ENCODE measurements at regions not wholly inside any gene's neighbourhood (a gene's known extent, or its start where the extent isn't known, plus 50 kb on each side); places are given as distances from the start of the nearest gene placed in this dataset.
A peak's percentile ranks its signal among the peaks of the same experiment; 100 is the strongest.

DNA sequence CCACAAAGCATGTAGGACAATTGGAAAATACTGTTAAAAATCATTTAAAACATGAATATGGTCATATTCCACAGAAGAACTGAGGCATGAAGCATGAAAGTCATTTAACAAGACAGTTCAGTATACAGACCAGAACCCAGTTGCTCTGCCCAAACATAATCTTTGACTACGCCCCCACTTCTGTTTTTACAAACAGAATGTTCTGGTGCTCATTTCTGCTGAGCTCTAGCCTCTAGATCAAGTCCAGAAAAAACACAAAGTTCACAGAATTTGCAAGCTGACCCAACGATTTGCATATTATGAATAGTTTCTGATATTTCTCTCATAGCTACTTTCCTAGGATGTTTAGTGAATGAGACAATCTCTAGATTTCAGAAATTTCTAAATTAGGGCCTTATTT is 424.9 kb downstream of the PID1 start:
- Histone ChIP-seq H3K9me3 (ENCODE audit: control insufficient read depth in 4 of 4, low read length in 3 of 4) (no peaks in the 10 kb centered on the region), H3K4me3 (ENCODE audit: low read depth in 1 of 3, low read length in 3 of 3) (no peak overlapping the region), H3K4me1 (ENCODE audit: control insufficient read depth in 4 of 4, insufficient read depth in 4 of 4, low read length in 3 of 4) (peaks cover 2 to 30% (median 11%) of the 10 kb centered on the region in 4 donors), H3K27ac (ENCODE audit: low read depth in 1 of 2, low read length in 2 of 2) (peak overlapping the region in 1 of 2 donors; percentile 19), H3K27me3 (ENCODE audit: control insufficient read depth in 4 of 4, insufficient read depth in 4 of 4, low read length in 3 of 4) (no peaks in the 10 kb centered on the region), H3K9ac (ENCODE audit: low read depth in 1 of 2, low read length in 2 of 2) (no peak overlapping the region), H3K36me3 (ENCODE audit: control insufficient read depth in 4 of 4, insufficient read depth in 3 of 4, low read depth in 1 of 4, low read length in 3 of 4) (no peaks in the 10 kb centered on the region)
- DNase-seq (ENCODE audit: low spot score) = no peak
- 19% methylated on average over 2 of the region's 2 CpGs for WGBS
- peak in 1 of 2 donors; percentile 62 for TF ChIP-seq RXRA (IDR thresholded peaks at IDR 0.05)
- TF ChIP-seq SP1 (IDR thresholded peaks at IDR 0.05) = peak; percentile 24
- TF ChIP-seq HNF4G (IDR thresholded peaks at IDR 0.05) = no peak
- no peak for TF ChIP-seq TAF1 (conservative IDR thresholded peaks at IDR 0.05)
- TF ChIP-seq, protein P1, sequence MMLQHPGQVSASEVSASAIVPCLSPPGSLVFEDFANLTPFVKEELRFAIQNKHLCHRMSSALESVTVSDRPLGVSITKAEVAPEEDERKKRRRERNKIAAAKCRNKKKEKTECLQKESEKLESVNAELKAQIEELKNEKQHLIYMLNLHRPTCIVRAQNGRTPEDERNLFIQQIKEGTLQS (IDR thresholded peaks at IDR 0.05) = no peak
- TF ChIP-seq EGR1 (IDR thresholded peaks at IDR 0.05; ENCODE audit: low read depth in 2 of 2) = peak in 1 of 2 donors; percentile 74
- no peak for TF ChIP-seq YY1 (IDR thresholded peaks at IDR 0.05)
- no peak for TF ChIP-seq JUND (IDR thresholded peaks at IDR 0.05)
- TF ChIP-seq, protein P2, sequence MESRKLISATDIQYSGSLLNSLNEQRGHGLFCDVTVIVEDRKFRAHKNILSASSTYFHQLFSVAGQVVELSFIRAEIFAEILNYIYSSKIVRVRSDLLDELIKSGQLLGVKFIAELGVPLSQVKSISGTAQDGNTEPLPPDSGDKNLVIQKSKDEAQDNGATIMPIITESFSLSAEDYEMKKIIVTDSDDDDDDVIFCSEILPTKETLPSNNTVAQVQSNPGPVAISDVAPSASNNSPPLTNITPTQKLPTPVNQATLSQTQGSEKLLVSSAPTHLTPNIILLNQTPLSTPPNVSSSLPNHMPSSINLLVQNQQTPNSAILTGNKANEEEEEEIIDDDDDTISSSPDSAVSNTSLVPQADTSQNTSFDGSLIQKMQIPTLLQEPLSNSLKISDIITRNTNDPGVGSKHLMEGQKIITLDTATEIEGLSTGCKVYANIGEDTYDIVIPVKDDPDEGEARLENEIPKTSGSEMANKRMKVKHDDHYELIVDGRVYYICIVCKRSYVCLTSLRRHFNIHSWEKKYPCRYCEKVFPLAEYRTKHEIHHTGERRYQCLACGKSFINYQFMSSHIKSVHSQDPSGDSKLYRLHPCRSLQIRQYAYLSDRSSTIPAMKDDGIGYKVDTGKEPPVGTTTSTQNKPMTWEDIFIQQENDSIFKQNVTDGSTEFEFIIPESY (IDR thresholded peaks at IDR 0.05) = no peak
- no peak for TF ChIP-seq NR2F2 (IDR thresholded peaks at IDR 0.05)
- TF ChIP-seq MAX (IDR thresholded peaks at IDR 0.05) = peak; percentile 43
- TF ChIP-seq FOXA1 (IDR thresholded peaks at IDR 0.05) = no peak
- peak; percentile 19 to 35 for TF ChIP-seq RAD21 (IDR thresholded peaks at IDR 0.05)
- TF ChIP-seq, protein P3, sequence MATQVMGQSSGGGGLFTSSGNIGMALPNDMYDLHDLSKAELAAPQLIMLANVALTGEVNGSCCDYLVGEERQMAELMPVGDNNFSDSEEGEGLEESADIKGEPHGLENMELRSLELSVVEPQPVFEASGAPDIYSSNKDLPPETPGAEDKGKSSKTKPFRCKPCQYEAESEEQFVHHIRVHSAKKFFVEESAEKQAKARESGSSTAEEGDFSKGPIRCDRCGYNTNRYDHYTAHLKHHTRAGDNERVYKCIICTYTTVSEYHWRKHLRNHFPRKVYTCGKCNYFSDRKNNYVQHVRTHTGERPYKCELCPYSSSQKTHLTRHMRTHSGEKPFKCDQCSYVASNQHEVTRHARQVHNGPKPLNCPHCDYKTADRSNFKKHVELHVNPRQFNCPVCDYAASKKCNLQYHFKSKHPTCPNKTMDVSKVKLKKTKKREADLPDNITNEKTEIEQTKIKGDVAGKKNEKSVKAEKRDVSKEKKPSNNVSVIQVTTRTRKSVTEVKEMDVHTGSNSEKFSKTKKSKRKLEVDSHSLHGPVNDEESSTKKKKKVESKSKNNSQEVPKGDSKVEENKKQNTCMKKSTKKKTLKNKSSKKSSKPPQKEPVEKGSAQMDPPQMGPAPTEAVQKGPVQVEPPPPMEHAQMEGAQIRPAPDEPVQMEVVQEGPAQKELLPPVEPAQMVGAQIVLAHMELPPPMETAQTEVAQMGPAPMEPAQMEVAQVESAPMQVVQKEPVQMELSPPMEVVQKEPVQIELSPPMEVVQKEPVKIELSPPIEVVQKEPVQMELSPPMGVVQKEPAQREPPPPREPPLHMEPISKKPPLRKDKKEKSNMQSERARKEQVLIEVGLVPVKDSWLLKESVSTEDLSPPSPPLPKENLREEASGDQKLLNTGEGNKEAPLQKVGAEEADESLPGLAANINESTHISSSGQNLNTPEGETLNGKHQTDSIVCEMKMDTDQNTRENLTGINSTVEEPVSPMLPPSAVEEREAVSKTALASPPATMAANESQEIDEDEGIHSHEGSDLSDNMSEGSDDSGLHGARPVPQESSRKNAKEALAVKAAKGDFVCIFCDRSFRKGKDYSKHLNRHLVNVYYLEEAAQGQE (IDR thresholded peaks at IDR 0.05) = peak; percentile 25
- TF ChIP-seq HNF4A (conservative IDR thresholded peaks at IDR 0.05) = peak; percentile 58 to 80
- no peak for TF ChIP-seq GABPA (IDR thresholded peaks at IDR 0.05 in 1 of 2, conservative IDR thresholded peaks at IDR 0.05 in 1 of 2)
- TF ChIP-seq, protein P4, sequence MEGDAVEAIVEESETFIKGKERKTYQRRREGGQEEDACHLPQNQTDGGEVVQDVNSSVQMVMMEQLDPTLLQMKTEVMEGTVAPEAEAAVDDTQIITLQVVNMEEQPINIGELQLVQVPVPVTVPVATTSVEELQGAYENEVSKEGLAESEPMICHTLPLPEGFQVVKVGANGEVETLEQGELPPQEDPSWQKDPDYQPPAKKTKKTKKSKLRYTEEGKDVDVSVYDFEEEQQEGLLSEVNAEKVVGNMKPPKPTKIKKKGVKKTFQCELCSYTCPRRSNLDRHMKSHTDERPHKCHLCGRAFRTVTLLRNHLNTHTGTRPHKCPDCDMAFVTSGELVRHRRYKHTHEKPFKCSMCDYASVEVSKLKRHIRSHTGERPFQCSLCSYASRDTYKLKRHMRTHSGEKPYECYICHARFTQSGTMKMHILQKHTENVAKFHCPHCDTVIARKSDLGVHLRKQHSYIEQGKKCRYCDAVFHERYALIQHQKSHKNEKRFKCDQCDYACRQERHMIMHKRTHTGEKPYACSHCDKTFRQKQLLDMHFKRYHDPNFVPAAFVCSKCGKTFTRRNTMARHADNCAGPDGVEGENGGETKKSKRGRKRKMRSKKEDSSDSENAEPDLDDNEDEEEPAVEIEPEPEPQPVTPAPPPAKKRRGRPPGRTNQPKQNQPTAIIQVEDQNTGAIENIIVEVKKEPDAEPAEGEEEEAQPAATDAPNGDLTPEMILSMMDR (IDR thresholded peaks at IDR 0.05; ENCODE audit: low read depth, low read length, missing input control) = no peak
- no peak for TF ChIP-seq FOXA2 (IDR thresholded peaks at IDR 0.05)

All from liver (tissue), 8 donors.